ENCODE measurements at regions not wholly inside any gene's neighbourhood (a gene's known extent, or its start where the extent isn't known, plus 50 kb on each side); places are given as distances from the start of the nearest gene placed in this dataset.

DNA sequence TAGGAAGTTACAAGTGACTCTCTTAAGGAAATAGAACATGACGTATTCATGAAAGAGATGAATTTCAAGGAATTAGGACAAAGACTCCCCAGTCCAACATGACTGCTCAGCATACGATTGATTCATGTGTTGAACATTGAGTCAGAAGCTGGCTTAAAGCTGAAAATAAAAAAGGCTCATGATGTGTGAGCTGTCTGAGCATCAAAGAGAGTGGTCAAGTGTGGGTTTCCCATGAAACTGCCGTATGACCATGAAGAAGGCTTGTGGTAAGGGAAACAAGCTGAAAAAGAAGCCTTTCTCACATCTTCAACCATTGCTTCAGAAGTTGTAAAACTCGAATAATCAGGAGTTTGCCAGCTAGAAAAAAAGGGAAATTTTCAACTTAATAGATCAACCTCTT lies 201.9 kb upstream of the APCDD1 start:
- TF ChIP-seq TAF1 (IDR thresholded peaks at IDR 0.05; ENCODE audit: low read depth), result no peak
- no peak for TF ChIP-seq EGR1 (IDR thresholded peaks at IDR 0.05)
- no peak for TF ChIP-seq FOXM1 (IDR thresholded peaks at IDR 0.05; ENCODE audit: borderline replicate concordance, low read depth)
- no peak for TF ChIP-seq YY1 (IDR thresholded peaks at IDR 0.05; ENCODE audit: low read depth)
- TF ChIP-seq, protein P1, sequence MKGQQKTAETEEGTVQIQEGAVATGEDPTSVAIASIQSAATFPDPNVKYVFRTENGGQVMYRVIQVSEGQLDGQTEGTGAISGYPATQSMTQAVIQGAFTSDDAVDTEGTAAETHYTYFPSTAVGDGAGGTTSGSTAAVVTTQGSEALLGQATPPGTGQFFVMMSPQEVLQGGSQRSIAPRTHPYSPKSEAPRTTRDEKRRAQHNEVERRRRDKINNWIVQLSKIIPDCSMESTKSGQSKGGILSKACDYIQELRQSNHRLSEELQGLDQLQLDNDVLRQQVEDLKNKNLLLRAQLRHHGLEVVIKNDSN (IDR thresholded peaks at IDR 0.05), result no peak
- no peak for TF ChIP-seq EP300 (IDR thresholded peaks at IDR 0.05; ENCODE audit: borderline replicate concordance)
- no peak for TF ChIP-seq ZBTB7A (IDR thresholded peaks at IDR 0.05; ENCODE audit: low read depth)
- no peak for TF ChIP-seq TCF12 (IDR thresholded peaks at IDR 0.05; ENCODE audit: low read depth)
- TF ChIP-seq REST (IDR thresholded peaks at IDR 0.05; ENCODE audit: low read depth), result no peak
- TF ChIP-seq TEAD4 (IDR thresholded peaks at IDR 0.05), result no peak
- no peak for TF ChIP-seq CEBPB (IDR thresholded peaks at IDR 0.05)
- TF ChIP-seq CREB1 (IDR thresholded peaks at IDR 0.05; ENCODE audit: low read depth), result no peak
- no peak for TF ChIP-seq NFIC (IDR thresholded peaks at IDR 0.05)
- no peak for TF ChIP-seq RAD21 (IDR thresholded peaks at IDR 0.05; ENCODE audit: low read depth)

GRCh38 chr18:10252952-10253705 lies 201.3 kb upstream of the APCDD1 start:
- no peak for TF ChIP-seq REST (IDR thresholded peaks at IDR 0.05; ENCODE audit: low read depth)
- TF ChIP-seq TAF1 (IDR thresholded peaks at IDR 0.05; ENCODE audit: low read depth), result no peak
- TF ChIP-seq NFIC (IDR thresholded peaks at IDR 0.05), result no peak
- no peak for TF ChIP-seq FOXM1 (IDR thresholded peaks at IDR 0.05; ENCODE audit: borderline replicate concordance, low read depth)
- no peak for TF ChIP-seq CREB1 (IDR thresholded peaks at IDR 0.05; ENCODE audit: low read depth)
- TF ChIP-seq, protein P2, sequence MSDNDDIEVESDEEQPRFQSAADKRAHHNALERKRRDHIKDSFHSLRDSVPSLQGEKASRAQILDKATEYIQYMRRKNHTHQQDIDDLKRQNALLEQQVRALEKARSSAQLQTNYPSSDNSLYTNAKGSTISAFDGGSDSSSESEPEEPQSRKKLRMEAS (IDR thresholded peaks at IDR 0.05), result no peak
- TF ChIP-seq, protein P1 (IDR thresholded peaks at IDR 0.05), result no peak
- TF ChIP-seq TEAD4 (IDR thresholded peaks at IDR 0.05), result no peak
- TF ChIP-seq RAD21 (IDR thresholded peaks at IDR 0.05; ENCODE audit: low read depth), result no peak
- TF ChIP-seq YY1 (IDR thresholded peaks at IDR 0.05; ENCODE audit: low read depth), result no peak
- TF ChIP-seq EGR1 (IDR thresholded peaks at IDR 0.05), result no peak
- no peak for TF ChIP-seq ZBTB7A (IDR thresholded peaks at IDR 0.05; ENCODE audit: low read depth)
- TF ChIP-seq TCF12 (IDR thresholded peaks at IDR 0.05; ENCODE audit: low read depth), result no peak
- TF ChIP-seq EP300 (IDR thresholded peaks at IDR 0.05; ENCODE audit: borderline replicate concordance), result no peak
- TF ChIP-seq CEBPB (IDR thresholded peaks at IDR 0.05), result no peak

DNA sequence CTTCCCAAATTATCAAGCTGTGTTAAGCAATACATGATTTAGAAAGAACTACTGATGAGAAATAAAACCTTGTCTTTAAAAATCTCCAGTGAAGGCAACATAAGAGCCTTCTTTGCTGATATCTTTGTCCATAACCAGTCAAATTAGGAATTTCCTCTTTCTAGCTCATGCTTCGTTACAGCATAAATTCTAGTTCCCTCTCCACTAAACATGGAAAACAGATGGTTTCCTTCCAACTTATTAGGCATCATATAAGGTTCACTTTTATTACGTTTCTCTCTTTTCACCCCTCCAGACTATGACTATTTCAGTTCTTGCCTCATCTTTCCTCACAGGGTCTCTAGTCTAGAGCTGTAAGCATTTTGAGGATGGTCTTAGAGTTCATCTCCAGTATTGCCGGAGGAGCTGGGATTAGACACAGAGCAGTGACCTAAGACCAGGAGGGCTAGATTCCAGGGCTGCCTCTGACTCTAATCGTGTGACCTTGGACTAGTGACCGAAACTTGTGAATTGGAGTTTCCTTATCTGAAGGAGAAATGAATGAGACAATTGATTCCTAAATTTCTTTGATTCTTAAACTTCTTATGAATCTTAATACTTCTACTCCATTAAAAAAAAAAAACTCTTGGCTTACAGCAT lies 195.5 kb upstream of the APCDD1 start:
- TF ChIP-seq EGR1 (IDR thresholded peaks at IDR 0.05) (no peak), TEAD4 (IDR thresholded peaks at IDR 0.05) (no peak), RAD21 (IDR thresholded peaks at IDR 0.05; ENCODE audit: low read depth) (no peak), CREB1 (IDR thresholded peaks at IDR 0.05; ENCODE audit: low read depth) (no peak), FOXM1 (IDR thresholded peaks at IDR 0.05; ENCODE audit: borderline replicate concordance, low read depth) (no peak), CEBPB (IDR thresholded peaks at IDR 0.05) (no peak), REST (IDR thresholded peaks at IDR 0.05; ENCODE audit: low read depth) (no peak), YY1 (IDR thresholded peaks at IDR 0.05; ENCODE audit: low read depth) (no peak), TCF12 (IDR thresholded peaks at IDR 0.05; ENCODE audit: low read depth) (no peak)
- TF ChIP-seq, protein P2 (IDR thresholded peaks at IDR 0.05), result no peak

GRCh38 chr18:10259901-10260300 lies 194.5 kb upstream of the APCDD1 start:
- no peak for TF ChIP-seq NFIC (IDR thresholded peaks at IDR 0.05)
- no peak for TF ChIP-seq RAD21 (IDR thresholded peaks at IDR 0.05; ENCODE audit: low read depth)
- TF ChIP-seq, protein P2 (IDR thresholded peaks at IDR 0.05), result no peak
- TF ChIP-seq TCF12 (IDR thresholded peaks at IDR 0.05; ENCODE audit: low read depth), result no peak

All from Ishikawa (cell line).